IPS DF 4.7 (cell line): ENCODE measurements at regions not wholly inside any gene's neighbourhood (a gene's known extent, or its start where the extent isn't known, plus 50 kb on each side); places are given as distances from the start of the nearest gene placed in this dataset.
"Not testable (repeated sequence)": the region's sequence is repeated elsewhere in the genome, so short reads cannot be mapped to it uniquely, and the experiment has no call there.

ENCODE experiments used
- DNase-seq: peaks from one replicate; pipeline ENCODE4 v3.0.0-alpha.2; 2013; ENCODE audit warnings: low spot score; ENCODE audit errors: extremely low read depth

DNA sequence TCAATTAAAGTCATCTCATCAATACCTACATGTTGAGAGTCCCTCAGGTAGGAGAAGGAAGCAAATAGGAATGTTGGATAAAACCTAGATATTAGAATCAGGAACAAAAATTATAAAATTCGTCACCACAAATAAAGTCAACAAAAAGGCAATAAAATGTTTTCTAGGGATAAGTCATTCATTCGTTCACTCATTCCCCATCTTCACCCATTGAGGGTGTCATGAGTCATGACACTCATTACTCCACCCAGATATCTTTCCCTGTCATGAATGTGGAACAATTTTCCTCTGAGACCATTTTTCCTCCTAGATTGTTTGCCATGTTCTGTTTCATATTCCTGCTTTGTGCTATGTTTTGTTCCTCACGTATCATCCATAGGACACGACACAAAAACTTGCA is 50.9 kb upstream of the OLIG3 start:
- no peak for DNase-seq

DNA sequence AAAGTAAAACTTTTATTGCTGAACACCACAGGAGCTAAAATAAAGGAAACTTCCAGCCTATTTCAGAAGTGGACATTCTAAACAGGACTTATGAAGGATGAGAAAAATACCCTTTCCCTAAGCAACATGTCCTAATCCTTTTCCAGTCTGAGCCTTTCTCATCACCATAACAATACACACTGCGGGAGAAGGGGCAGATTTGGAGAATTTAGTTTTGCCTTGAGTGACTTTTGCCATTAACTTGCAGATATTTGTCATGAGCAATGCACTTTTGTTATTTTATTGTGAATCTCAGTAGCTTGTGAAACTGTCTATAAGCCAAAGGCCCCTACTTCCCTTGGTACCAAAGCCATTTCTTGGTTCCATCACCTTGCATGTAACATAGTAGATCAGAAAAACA is 53.0 kb upstream of the OLIG3 start:
- DNase-seq = no peak

DNA sequence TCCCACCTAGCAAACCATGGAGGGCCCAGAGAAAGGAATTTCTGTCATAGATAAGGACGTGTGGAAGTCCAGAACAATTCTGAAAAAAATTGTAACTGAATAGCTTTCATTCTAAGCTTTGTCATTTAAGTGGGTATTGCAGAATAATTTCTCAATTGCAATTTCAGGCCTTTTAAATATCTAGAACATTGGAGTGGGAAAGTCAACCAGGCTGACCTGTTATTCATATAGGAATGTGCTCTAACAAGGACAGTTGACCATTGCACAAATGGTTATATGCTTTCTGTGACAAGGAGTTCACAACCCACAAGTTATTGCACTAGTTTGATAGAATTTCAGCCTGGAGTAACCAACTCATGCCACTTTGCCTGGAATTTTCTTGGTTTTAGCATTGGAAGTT is 53.4 kb upstream of the OLIG3 start:
- no peak for DNase-seq

DNA sequence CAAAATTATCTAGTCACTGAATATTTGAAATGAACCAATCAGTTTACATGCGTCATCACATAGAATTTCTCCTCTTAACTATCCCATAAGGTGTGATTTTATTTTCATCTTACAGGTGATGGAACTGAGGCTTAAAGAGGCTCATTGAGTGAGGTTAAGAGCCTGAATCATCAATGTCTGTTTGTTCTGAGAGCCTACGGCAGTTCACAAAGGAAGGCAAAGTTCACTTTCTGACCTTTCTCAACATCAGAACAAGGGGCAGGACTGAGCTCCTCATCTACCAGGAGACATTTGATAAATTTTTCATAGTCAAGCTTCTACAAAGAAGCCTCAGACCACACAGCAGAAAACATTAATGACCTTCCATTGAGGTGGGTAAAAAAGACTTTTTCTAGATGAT is 54.9 kb upstream of the OLIG3 start:
- DNase-seq = no peak

DNA sequence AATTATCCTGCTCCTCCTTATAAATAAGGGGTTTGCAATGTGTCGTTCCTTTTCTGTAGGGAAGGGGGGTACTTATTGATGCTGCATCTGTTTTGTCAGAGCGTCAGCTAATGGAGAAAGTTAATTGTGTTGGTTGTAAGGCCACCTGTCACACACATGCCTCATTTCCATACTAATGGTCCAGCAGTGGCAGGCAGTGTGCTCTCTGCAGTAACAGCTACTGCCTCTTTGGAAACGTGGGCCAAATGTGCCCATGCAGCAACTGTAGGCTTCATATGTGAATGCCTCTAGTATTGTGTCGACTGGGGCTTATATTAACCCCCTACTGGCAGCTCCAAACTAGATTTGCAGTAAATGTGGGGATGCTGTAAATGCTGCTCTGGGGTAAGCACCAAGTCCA is 56.3 kb upstream of the OLIG3 start:
- no peak for DNase-seq

DNA sequence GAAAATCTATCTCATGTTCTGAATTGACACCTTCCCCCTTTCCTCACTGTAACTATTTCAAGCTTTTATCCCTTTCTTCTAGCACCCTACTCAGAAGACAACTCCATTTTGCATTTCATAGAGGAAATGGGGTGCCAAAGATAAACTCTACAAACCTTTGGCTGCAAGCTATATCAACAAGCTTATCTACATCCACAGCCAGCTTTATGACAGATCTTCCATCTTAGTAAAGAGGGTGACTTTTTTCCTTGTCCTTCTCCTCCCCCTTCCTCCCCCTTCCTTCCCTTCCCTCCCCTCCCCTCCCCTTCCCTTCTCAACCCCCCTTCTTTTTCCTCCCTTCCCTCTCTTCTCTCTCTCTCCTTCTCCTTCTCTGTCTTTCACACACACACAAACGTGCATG is 58.0 kb upstream of the OLIG3 start:
- DNase-seq = no peak

DNA sequence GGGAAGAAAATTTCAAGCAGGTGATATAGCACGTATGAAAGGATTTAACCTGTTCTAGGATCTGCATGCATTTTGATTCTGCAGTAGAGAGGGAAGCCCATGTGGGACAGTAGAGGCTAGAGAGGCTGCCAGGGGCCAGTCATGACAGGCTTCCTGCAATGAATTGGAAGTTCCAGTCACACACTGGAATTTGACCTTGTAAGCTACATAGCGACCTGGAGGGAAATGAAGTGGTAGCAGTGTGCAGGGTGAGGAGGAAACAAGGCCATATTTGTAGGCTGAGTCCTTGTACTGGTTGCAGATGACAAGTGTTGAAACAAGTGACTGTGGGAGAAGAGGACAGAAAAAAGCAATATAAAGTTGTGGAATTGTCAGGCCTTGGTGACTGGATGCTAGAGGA is 58.6 kb upstream of the OLIG3 start:
- DNase-seq = no peak

DNA sequence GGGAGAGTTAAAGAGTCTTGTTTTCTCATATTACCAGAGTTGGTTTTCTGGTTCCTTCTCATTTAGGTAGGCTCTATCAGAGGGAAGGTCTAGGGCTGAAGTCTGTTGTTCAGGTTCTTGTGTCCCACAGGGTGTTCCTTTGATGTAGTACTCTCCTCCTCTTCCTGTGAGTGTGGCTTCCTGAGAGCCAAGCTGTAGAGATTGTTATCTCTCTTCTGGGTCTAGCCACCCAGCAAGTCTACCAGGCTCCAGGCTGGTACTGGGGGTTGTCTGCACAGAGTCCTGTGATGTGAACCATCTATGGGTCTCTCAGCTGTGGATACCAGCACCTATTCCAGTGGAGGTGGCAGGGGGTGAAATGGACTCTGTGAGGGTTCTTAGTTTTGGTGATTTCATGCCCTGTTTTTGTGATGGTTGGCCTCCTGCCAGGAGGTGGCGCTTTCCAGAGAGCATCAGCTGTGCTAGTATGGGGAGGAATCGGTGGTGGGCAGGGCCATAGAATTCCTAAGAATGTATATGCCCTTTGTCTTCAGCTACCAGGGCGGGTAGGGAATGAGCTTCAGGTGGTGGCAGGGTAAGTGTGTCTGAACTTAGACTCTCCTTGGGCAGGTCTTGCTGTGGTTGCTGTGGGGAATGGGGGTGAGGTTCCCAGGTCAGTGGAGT is 65.5 kb upstream of the OLIG3 start:
- DNase-seq = not testable (repeated sequence)

DNA sequence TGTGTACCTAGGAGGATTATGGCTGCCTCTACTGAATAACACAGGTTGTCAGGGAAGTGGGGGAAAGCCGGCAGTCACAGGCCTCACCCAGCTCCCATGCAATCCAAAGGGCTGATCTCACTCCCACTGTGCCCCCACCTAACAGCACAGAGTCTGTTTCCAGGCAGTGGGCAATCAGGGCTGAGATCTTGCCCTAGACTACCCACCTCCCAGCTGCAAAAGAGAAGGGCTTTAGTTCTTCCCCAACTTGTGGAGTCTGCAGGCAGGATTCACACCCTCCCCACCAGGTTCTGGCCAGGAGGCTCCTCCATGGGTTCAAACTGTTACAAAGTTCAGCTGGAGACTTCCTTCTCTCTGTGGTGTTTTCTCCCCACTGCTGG is 66.0 kb upstream of the OLIG3 start:
- no peak for DNase-seq

DNA sequence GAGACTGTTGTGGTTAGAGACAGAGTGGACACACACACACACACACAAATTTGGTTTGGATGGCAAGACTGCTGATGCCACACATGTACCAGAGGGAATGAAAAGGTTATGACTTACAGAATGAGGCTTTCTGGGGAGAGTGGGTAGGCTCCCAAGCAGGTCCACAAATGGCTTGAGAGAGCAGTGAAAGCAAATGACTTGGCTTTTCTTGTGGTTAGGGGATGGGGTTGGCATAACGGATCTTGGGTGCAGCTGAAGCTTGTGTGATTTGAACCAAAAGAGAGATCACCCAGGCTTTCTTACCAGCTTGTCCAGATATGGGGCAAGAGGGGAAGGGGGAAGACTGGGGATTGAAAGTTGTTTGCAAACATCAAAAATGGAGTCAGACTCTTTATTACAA is 73.9 kb upstream of the OLIG3 start:
- DNase-seq = no peak

DNA sequence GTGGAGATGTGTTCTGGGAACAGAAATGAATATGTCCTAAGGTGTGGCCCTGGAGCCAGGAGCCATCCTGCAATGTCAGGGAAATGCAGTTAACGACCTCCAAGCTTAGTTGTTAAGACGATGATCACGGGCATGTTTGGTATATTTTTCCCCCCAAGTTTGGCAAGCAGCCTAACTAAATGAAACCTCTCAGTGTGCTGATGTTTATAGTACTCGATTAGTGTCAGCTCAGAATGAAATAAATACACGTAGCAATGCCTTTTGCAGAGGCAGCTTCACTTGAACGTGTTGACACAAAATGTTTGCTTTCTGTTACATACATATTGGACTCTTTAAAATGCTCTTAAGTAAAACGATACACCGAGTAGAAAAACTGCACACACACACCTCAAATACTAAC is 76.2 kb upstream of the OLIG3 start:
- DNase-seq = no peak

DNA sequence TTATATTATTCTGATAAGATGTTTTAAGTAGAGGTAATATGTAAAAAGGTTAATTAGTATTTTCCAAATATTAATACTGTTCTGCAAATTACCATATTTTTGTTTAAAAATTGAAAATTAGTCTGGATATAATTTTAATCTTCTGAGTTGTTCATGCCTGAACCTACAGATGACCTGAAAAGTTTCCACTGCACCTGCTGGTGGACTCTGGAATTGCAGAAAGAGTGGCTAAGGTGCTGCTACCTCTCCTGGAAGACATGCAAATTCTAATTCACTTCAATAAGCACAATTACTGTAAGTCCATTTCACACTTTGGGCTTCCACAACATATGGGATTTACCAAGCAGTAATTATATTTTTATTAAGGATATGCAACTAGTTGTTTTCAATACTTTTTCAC is 77.7 kb upstream of the OLIG3 start:
- DNase-seq = no peak

DNA sequence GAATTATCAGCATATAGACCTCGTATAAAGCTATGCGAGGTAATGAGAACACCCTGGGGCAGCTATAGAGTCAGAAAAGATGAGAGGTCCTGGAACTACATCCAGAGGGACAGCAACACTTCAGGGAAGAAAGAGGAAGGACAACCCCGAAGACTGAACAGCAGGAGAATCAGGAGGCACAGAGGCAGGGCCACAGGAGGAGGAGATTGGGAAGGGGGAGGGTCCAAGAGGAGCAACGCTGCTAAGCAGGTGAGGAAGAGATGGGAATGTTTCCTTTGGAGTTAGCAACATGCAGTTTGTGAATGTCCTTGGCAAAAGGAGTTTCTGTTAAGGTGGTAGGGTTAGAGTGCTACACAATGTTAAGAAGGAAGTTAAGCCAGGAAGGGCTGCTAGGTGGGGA is 79.5 kb upstream of the OLIG3 start:
- DNase-seq = no peak

DNA sequence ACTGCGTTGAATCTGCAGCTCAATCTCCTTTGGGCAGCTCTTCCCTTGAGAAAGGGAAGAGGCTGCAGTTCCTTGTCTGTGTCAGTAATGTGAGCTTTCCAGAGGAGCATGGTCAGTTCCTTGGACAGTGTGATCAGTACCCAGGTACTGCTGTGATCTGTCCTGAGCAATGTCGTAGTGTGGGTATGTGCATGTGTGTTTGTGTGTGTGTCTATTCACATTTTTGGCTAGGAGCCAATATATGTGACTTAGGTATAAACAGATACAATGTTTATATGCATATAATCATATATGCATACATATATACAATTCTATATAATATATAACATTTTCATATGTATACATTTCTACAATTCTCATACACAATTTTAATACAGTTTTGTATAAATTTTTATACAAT is 85.4 kb upstream of the OLIG3 start:
- no peak for DNase-seq

DNA sequence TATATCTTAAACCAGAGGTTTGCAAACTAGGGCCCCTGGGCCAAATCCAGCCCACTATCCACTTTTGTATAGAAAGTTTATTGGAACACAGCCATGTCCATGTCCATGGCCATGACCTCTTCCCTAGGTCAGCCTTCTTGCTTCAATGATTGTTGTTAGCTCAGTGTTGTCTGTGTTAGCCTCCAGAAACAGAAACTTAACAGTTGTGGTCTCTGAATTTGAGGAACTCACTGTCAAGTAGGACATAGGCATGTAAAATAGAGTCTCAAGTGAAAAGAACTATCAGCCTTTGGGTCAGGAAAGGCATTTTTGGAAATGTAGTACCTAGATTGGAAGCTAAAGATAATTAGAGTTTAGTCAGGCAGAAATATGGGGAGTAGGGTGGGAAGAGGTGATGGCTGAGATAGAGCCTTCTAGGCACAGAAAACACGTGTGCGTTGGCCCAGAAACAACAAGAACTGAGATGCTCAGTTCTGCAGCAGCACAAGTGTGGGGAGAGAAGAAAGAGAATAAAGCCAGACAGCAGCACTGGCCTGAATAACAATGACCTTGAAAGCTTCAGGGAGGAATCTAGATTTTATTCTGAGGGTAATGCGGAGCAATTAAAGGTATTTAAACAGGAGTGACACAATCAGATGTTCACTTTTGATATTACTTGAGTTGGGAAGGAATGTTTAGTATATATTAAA is 87.0 kb upstream of the OLIG3 start:
- no peak for DNase-seq

DNA sequence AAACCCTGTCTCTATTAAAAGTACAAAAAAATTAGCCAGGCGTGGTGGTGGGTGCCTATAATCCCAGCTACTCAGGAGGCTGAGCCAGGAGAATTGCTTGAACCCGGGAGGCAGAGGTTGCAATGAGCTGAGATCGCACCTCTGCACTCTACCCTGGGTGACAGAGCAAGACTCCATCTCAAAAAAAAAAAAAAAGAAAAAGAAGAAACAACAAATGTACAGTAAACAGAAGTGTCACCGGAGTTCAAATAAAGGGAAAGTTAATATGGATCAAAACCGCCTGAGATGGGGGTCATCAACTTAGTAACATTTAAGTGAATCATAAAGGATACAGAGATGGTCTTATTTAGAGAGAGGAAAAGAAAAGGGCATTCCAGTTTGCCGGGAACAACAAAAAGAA is 89.3 kb upstream of the OLIG3 start:
- DNase-seq = not testable (repeated sequence)

DNA sequence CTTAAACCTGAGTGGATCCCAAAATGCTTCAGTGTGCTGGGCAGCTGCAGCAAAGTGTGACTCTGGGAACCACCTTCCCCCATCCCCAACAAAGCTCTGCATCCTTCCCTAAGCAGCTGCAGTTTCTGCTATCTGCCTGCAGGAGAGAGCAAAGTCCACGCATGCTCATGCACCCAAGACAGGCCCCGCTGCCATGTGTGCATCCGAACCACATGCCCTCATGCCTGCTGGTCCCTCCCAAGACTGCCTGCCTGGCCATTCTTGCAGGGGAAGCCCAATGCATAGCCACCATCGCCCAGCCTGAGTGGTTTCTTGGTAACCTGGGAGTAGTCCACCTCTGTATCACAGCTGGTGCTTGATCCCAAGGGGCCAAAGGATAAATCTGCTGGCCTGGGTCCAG is 94.3 kb upstream of the OLIG3 start:
- DNase-seq = no peak

DNA sequence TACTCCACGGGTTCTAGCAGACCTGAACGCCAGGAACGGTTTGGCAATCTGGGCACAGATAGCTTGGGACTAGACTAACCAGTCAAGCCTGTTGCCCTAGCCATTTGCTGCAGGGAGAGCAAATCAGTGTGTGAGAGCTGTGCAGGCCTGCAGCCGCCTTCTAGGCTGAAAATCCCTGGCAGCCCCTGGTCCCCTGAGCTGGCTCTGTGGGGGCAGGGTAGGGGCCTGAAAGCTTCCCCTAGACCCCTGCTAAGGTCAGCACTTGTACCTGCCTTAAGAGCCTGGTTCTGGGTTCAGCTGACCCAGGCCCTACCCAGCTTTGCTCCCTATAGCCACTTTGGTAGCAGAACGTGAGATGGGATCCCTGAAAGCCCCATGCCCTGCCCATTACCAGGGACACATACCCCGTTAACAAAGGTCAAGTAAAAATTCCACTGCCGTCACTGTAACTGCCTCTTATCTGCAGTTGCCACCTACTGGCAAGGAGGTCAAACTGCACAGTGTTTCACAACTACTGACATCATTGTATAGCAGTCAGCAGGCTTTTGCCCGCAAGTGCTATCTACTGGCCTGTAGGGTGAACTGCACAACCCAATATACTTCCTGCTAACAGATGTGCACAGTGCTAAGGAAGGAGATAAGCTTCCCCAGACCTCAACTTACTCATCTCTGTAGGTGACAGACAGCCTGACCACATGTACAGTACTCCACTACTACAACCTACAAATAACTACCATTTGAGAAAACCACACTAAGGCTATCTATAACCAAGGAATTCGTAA is 95.1 kb upstream of the OLIG3 start:
- peak; percentile 90 for DNase-seq

DNA sequence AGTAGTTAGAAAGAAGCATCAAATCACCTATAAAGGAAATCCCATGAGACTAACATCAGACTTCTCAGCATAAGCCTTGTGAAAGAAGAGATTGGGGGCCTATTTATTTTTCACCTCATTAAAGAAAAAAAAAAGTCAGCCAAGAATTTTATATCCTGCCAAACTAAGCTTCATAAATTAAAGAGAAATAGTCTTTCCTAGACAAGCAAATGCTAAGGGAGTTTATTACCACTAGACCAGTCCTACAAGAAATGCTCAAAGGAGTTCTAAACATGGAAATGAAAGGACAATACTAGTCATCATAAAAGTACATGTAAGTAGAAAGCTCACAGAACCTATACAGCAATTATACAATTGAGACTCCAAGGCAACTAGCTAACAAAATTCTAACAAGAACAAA is 96.5 kb upstream of the OLIG3 start:
- DNase-seq = no peak

DNA sequence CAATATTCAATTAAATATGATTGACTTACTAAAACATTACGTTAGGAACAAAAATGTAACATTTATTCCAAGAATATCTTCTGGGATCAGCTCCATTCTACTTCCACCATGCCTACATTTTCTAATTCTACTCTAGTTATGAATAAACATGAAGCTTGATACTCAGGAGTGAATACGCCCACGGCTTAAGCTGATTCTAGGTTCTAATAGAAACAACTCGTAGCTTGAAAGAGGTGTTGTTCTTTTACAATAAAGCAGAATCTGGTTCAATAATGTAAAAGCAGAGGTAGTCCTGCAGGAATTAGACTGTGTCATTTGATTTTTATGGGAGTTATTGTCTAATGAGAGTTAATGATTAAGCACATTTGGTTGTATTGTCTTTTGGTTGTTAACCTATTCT is 107.3 kb upstream of the OLIG3 start:
- no peak for DNase-seq

DNA sequence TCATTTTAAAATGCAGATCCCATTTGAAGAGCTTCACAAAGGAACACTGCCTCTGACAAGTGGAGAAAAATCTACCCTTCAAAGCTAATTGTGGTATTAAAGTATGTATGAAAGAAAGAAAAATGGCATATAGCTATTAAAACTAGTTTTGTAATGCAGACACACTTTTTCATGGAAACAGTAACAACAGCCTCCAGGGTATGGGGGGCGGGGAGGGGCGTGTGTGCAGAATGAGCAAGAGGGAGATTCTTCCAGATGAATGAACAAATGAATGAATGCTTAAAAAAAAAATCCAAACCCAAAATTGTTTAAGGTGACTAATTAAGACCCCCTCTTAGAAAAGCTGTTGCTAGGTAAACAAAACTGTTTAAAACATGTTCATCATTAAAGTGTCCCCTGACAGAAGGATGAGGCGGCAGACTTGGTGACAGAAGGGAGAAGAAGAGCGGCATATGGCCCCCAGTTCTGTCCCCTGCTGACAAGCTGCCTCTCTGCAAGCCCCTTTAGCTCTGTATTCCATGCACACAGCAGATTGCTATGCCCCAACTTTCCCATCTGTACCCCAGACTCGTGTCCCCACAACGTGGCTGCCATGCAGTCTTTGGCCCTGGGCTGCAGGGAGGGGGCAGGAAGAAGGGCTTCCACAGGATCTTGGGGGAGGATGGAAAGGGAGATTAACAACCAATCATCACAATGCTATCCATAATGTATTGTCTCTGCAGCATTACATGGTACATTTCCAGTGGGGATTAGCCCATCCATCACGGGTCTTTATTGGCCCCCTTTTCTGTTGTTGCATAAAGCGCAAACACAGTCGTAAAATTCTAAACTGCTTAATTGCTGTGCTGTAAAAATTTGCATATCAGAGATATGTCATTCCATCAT is 108.4 kb upstream of the OLIG3 start:
- DNase-seq = no peak

DNA sequence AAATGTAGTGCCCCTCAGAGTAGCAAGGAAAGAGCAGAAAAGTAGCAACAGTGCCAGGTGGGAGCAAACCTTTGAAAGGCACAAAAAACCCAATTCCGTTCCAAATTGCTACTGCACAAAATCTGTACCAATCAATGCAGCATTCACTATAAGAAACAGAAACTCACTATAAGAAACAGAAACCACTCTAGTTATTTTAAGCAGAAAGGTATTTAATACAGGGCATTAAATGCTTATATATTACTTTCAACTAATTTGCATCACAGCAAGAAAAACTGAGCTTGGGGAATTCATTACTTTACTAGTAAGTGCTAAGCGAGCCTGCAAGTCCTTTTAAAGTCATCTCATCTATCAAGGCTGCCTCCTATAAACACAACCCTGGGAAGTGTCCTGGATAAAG is 116.5 kb upstream of the OLIG3 start:
- no peak for DNase-seq
